ENCODE measurements at regions not wholly inside any gene's neighbourhood (a gene's known extent, or its start where the extent isn't known, plus 50 kb on each side); places are given as distances from the start of the nearest gene placed in this dataset.

DNA sequence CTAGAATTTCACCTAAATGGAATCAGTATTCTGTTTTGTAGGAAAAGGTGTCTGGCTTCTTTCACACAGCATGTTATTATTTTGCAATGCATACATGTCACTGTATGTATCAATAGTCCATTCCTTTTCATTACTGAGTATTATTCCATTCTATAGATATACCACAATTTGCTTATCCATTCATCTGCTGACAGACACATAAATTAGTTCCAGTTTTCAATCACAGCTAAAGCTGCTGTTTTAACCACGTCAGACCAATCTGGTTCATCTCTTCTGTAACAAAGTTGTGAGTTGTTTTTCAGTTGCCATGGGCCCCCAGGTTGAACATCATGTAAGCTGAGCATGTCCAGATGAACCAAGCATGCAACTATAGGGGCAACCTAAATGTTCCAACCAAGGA, 282.1 kb upstream of the MKLN1 start:
- TF ChIP-seq POLR2A (IDR thresholded peaks at IDR 0.05): no peak
- TF ChIP-seq, protein P1, sequence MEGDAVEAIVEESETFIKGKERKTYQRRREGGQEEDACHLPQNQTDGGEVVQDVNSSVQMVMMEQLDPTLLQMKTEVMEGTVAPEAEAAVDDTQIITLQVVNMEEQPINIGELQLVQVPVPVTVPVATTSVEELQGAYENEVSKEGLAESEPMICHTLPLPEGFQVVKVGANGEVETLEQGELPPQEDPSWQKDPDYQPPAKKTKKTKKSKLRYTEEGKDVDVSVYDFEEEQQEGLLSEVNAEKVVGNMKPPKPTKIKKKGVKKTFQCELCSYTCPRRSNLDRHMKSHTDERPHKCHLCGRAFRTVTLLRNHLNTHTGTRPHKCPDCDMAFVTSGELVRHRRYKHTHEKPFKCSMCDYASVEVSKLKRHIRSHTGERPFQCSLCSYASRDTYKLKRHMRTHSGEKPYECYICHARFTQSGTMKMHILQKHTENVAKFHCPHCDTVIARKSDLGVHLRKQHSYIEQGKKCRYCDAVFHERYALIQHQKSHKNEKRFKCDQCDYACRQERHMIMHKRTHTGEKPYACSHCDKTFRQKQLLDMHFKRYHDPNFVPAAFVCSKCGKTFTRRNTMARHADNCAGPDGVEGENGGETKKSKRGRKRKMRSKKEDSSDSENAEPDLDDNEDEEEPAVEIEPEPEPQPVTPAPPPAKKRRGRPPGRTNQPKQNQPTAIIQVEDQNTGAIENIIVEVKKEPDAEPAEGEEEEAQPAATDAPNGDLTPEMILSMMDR (IDR thresholded peaks at IDR 0.05): no peak

All from Peyer's patch (tissue), 4 donors.